HepG2 (cell line): ENCODE measurements at regions not wholly inside any gene's neighbourhood (a gene's known extent, or its start where the extent isn't known, plus 50 kb on each side); places are given as distances from the start of the nearest gene placed in this dataset.

ENCODE experiments used
- ATAC-seq: fragments of 200-7000 bp; cut with Tn5 transposase; 3 replicates; pipeline ENCODE4 v1.9.1; 2020; ENCODE audit warnings: mild to moderate bottlenecking, moderate library complexity
- BruUV-seq: library from RNA; stranded (reverse); fragments of 400-500 nt; replicated peaks from 2 replicates; lab custom pipeline; 2021; lab: Mats Ljungman, UMichigan
- CTCF ChIA-PET: fragments of 300-600 bp; formaldehyde crosslinking; extraction: SDS; loops from one replicate; lab custom pipeline; 2021; ENCODE audit warnings: low total read pairs, inconsistent platforms, low intra/inter-chr PET ratio; lab: Yijun Ruan, JAX
- POLR2A ChIA-PET: fragments of 350-600 bp; sonication (Branson Sonifier 250); formaldehyde crosslinking; loops from one replicate; lab custom pipeline; 2020; ENCODE audit warnings: antibody characterized with exemption, inconsistent platforms; lab: Yijun Ruan, JAX
- DNase-seq: peaks from one replicate; pipeline ENCODE4 v3.0.0-alpha.2; 2015; ENCODE audit warnings: low spot score
- FAIRE-seq: peaks from 3 replicates; lab custom pipeline; 2011; peaks lifted over from hg19 to GRCh38; lab: Jason Lieb, UNC
- H2AFZ ChIP-seq: one replicate; pipeline ENCODE4 v1.6.1; 2011; ENCODE audit warnings: low read length, inconsistent platforms
- H3K27ac ChIP-seq: fragments of 300-600 bp; 3 replicates; pipeline ENCODE4 v1.8.0; 2011; ENCODE audit warnings: mixed run types, mild to moderate bottlenecking, mixed read lengths, low read length, inconsistent platforms; ENCODE audit not compliant: insufficient read depth; ENCODE audit errors: extremely low read length
- H3K27me3 ChIP-seq, 2 experiments: fragments of 200-600 bp in 1 of 2; 2 replicates in 1 of 2; 3 replicates in 1 of 2; pipeline versions ENCODE4 v1.6.0 to v1.8.0; 2011; ENCODE audit warnings: low read length in 2 of 2, mild to moderate bottlenecking in 2 of 2, moderate library complexity in 2 of 2, inconsistent platforms in 1 of 2; ENCODE audit not compliant: insufficient read depth in 2 of 2, control insufficient read depth in 1 of 2
- H3K36me3 ChIP-seq, 2 experiments: fragments of 200-600 bp in 1 of 2; replicated peaks in 1 of 2; 2 replicates in 1 of 2; 3 replicates in 1 of 2; pipeline versions ENCODE4 v1.5.1 to v1.8.0; 2011; ENCODE audit warnings: low read length in 2 of 2, inconsistent platforms in 1 of 2; ENCODE audit not compliant: insufficient read depth in 2 of 2, control insufficient read depth in 1 of 2
- H3K4me1 ChIP-seq: 2 replicates; pipeline ENCODE4 v1.5.1; 2012; ENCODE audit warnings: low read length, inconsistent platforms; ENCODE audit not compliant: insufficient read depth
- H3K4me2 ChIP-seq: 2 replicates; pipeline ENCODE4 v1.6.0; 2011; ENCODE audit warnings: low read depth, low read length, inconsistent platforms
- H3K4me3 ChIP-seq, 3 experiments: fragments of 200-600 bp in 1 of 3; sonication (generic), shearing (Covaris generic) in 1 of 3; replicated peaks in 1 of 3; 2 replicates each; pipeline ENCODE4 v1.5.1; 2011 to 2016; ENCODE audit warnings: low read length in 3 of 3, inconsistent platforms in 2 of 3, low read depth in 2 of 3, mild to moderate bottlenecking in 2 of 3, control low read depth in 1 of 3, mixed read lengths in 1 of 3; ENCODE audit not compliant: insufficient read depth in 1 of 3
- H3K79me2 ChIP-seq: one replicate; pipeline ENCODE4 v1.6.1; 2011; ENCODE audit warnings: low read length, inconsistent platforms; ENCODE audit not compliant: insufficient read depth
- H3K9ac ChIP-seq: 2 replicates; pipeline ENCODE4 v1.6.0; 2011; ENCODE audit warnings: mild to moderate bottlenecking, low read depth, low read length, inconsistent platforms; ENCODE audit not compliant: insufficient read depth
- H3K9me3 ChIP-seq: 2 replicates; pipeline ENCODE4 v1.5.1; 2012; ENCODE audit warnings: mild to moderate bottlenecking, low read length
- H4K20me1 ChIP-seq: 2 replicates; pipeline ENCODE4 v1.6.0; 2011; ENCODE audit warnings: inconsistent platforms, mild to moderate bottlenecking, low read length, moderate library complexity; ENCODE audit not compliant: insufficient read depth
- ARNTL ChIP-seq: sonication (generic); formaldehyde crosslinking; IDR thresholded peaks from 2 replicates; pipeline ENCODE4 v1.4.0; 2020; ENCODE audit warnings: mild to moderate bottlenecking, missing genetic modification reagents
- HIC2 ChIP-seq: sonication (generic); formaldehyde crosslinking; IDR thresholded peaks from 2 replicates; pipeline ENCODE4 v1.9.0; 2022; ENCODE audit warnings: low read depth, missing genetic modification reagents
- PHF8 ChIP-seq: sonication (generic); formaldehyde crosslinking; IDR thresholded peaks from 2 replicates; pipeline ENCODE4 v1.5.0; 2020; ENCODE audit warnings: missing genetic modification reagents
- XBP1 ChIP-seq: sonication (generic); formaldehyde crosslinking; IDR thresholded peaks from 2 replicates; pipeline ENCODE4 v1.5.0; 2020; ENCODE audit warnings: missing genetic modification reagents
- ZBTB25 ChIP-seq: IDR thresholded peaks from 2 replicates; pipeline ENCODE4 v1.6.1; 2018; ENCODE audit warnings: missing genetic modification reagents
- ZNF788 ChIP-seq: sonication (generic); formaldehyde crosslinking; IDR thresholded peaks from 2 replicates; pipeline ENCODE4 v1.5.0; 2020; ENCODE audit warnings: mild to moderate bottlenecking, missing genetic modification reagents, borderline replicate concordance
- WGBS: methylation state at CpG from one replicate; pipeline ENCODE4 v1.1.6; 2017; ENCODE audit warnings: low lambda C conversion rate; 5-methylcytosine and 5-hydroxymethylcytosine counted together
- in situ Hi-C: cut with HindIII; loops from 2 replicates; pipeline ENCODE4 v1.10.0; 2017; ENCODE audit warnings: low pct_unique_long_range_greater_than_20kb; ENCODE audit not compliant: extremely low pct_ligation_motif_present
- intact Hi-C: fragments of 100-400 bp; cut with micrococcal nuclease; formaldehyde crosslinking; loops from one replicate; pipeline ENCODE4 v1.10.0; 2022; ENCODE audit not compliant: unreplicated experiment

DNA sequence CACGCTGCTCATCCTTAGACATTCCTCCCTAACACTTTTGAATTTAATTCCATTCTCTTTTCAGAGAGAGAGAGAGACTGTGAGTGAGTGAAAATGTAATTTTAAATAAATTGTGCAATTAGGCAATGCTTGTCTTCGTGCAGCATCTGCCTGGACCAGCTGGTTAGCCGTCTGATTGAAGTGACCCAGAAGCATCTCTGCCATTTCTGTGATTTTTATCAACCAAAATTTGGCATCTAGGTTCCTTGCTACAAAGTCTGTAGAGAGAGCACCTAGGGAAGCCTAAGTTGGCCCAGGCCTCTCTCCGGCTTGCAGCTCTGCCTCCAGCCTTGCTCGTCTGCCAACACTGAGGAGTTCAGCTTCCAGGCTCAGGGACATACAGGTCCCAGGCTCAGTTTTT, 138.6 kb upstream of the GPR12 start (continued):
- no peak for TF ChIP-seq ZBTB25 (CRISPR knock-in tag)
- TF ChIP-seq, all 625 proteins: peak for 0

- no peak overlapping the region for H3K4me3 ChIP-seq
- H3K9ac ChIP-seq: no peak overlapping the region
- peaks cover 0 to 33% of the 10 kb centered on the region in 2 experiments; a peak in 3 of 5 replicates for H3K27me3 ChIP-seq
- ATAC-seq (no peak), FAIRE-seq (no peak), DNase-seq (no peak)
- 56% methylated on average over 9 of the region's 23 CpGs for WGBS
- peaks cover 20% of the 10 kb centered on the region; the same call in 1 of the 2 replicates for H3K4me1 ChIP-seq
- H3K9me3 ChIP-seq: no peaks in the 10 kb centered on the region
- intact Hi-C loops: no loop called here
- H3K27ac ChIP-seq: no peak overlapping the region
- no peaks in the 10 kb centered on the region for H3K79me2 ChIP-seq
- no peaks in the 10 kb centered on the region for H4K20me1 ChIP-seq
- TF ChIP-seq ZNF788 (CRISPR knock-in tag) (no peak), PHF8 (CRISPR knock-in tag) (no peak), HIC2 (CRISPR knock-in tag) (no peak), XBP1 (CRISPR knock-in tag) (no peak), ARNTL (CRISPR knock-in tag) (no peak)
- H3K36me3 ChIP-seq: no peaks in the 10 kb centered on the region
- in situ Hi-C loops: no loop called here
- BruUV-seq: no TSS peak
- ChIA-PET CTCF (no interaction called here), POLR2A (no interaction called here)
- no peak overlapping the region for H3K4me2 ChIP-seq
- H2AFZ ChIP-seq: no peak overlapping the region
These were observed 137.3 kb upstream of the GPR12 start for GRCh38 chr13:26897706-26898550.
